GM03348 (cell line): ENCODE measurements at regions not wholly inside any gene's neighbourhood (a gene's known extent, or its start where the extent isn't known, plus 50 kb on each side); places are given as distances from the start of the nearest gene placed in this dataset.

Experiments used
- DNase-seq: peaks from one replicate; pipeline ENCODE4 v3.0.0; 2012; ENCODE audit warnings: low spot score

GRCh38 chr7:113968713-113969112, 49.9 kb upstream of the PPP1R3A start:
- no peak for DNase-seq
